Gastroesophageal sphincter (tissue), 3 donors: ENCODE measurements at regions not wholly inside any gene's neighbourhood (a gene's known extent, or its start where the extent isn't known, plus 50 kb on each side); places are given as distances from the start of the nearest gene placed in this dataset.

Source experiments
- POLR2A ChIP-seq, 2 donors: fragments of 450-650 bp; IDR thresholded peaks; one replicate each; pipeline ENCODE4 v1.6.1; 2017; ENCODE audit warnings: antibody characterized with exemption in 2 of 2, mild to moderate bottlenecking in 2 of 2, moderate library complexity in 1 of 2
- TF ChIP-seq, protein P1 (sequence below), 4 experiments: fragments of 200-600 bp in 2 of 4; fragments of 450-650 bp in 2 of 4; sonication (generic) in 1 of 4; IDR thresholded peaks; one replicate each; pipeline ENCODE4 v1.5.1; 2017 to 2019; ENCODE audit warnings: antibody characterized with exemption in 4 of 4, mild to moderate bottlenecking in 2 of 4, moderate library complexity in 2 of 4

GRCh38 chr6:28816339-28816908 lies 107.4 kb downstream of the TRIM27 start:
- TF ChIP-seq, protein P1, sequence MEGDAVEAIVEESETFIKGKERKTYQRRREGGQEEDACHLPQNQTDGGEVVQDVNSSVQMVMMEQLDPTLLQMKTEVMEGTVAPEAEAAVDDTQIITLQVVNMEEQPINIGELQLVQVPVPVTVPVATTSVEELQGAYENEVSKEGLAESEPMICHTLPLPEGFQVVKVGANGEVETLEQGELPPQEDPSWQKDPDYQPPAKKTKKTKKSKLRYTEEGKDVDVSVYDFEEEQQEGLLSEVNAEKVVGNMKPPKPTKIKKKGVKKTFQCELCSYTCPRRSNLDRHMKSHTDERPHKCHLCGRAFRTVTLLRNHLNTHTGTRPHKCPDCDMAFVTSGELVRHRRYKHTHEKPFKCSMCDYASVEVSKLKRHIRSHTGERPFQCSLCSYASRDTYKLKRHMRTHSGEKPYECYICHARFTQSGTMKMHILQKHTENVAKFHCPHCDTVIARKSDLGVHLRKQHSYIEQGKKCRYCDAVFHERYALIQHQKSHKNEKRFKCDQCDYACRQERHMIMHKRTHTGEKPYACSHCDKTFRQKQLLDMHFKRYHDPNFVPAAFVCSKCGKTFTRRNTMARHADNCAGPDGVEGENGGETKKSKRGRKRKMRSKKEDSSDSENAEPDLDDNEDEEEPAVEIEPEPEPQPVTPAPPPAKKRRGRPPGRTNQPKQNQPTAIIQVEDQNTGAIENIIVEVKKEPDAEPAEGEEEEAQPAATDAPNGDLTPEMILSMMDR (IDR thresholded peaks at IDR 0.05) = no peak
- TF ChIP-seq POLR2A (IDR thresholded peaks at IDR 0.05) = no peak
